ENCODE measurements at regions not wholly inside any gene's neighbourhood (a gene's known extent, or its start where the extent isn't known, plus 50 kb on each side); places are given as distances from the start of the nearest gene placed in this dataset.

GRCh38 chr2:107466241-107466640 lies 360.5 kb upstream of the RGPD4 start:
- Histone ChIP-seq H3K27ac (ENCODE audit: low read length) (no peak overlapping the region), H3K9ac (ENCODE audit: low read length) (no peak overlapping the region), H3F3A (ENCODE audit: insufficient read depth, low read length, poor library complexity, severe bottlenecking) (no peaks in the 10 kb centered on the region), H3K79me2 (replicated peaks; ENCODE audit: insufficient read depth, low read length) (no peaks in the 10 kb centered on the region), H3K36me3 (ENCODE audit: insufficient read depth, low read length) (no peaks in the 10 kb centered on the region), H3K4me3 (ENCODE audit: low read length) (no peak overlapping the region), H3K4me2 (ENCODE audit: low read length) (no peak overlapping the region), H3K27me3 (ENCODE audit: insufficient read depth, low read depth, low read length) (no peaks in the 10 kb centered on the region), H2AFZ (ENCODE audit: low read depth, low read length) (no peak overlapping the region), H4K20me1 (ENCODE audit: insufficient read depth) (no peaks in the 10 kb centered on the region), H3K9me3 (ENCODE audit: low read length) (no peaks in the 10 kb centered on the region), H3K9me2 (ENCODE audit: insufficient read depth, low read length) (no peaks in the 10 kb centered on the region)
- TF ChIP-seq EP300 (conservative IDR thresholded peaks at IDR 0.05; ENCODE audit: poor library complexity, severe bottlenecking), result no peak
- no peak for TF ChIP-seq RAD21 (conservative IDR thresholded peaks at IDR 0.05)
- no peak for TF ChIP-seq EZH2 (IDR thresholded peaks at IDR 0.05; ENCODE audit: borderline replicate concordance, insufficient read depth, low read length, poor library complexity, severe bottlenecking)
- no peak for TF ChIP-seq TAF1 (IDR thresholded peaks at IDR 0.05; ENCODE audit: low read depth)
- TF ChIP-seq MXI1 (conservative IDR thresholded peaks at IDR 0.05; ENCODE audit: poor library complexity, severe bottlenecking), result no peak
- no peak for TF ChIP-seq CTCF (IDR thresholded peaks at IDR 0.05; ENCODE audit: poor library complexity, severe bottlenecking)
- TF ChIP-seq SMC3 (conservative IDR thresholded peaks at IDR 0.05; ENCODE audit: poor library complexity), result no peak
- TF ChIP-seq POLR2AphosphoS5 (IDR thresholded peaks at IDR 0.05), result no peak
- TF ChIP-seq REST (IDR thresholded peaks at IDR 0.05; ENCODE audit: borderline replicate concordance), result no peak

- Histone ChIP-seq H3K9me3 (ENCODE audit: low read length) (no peaks in the 10 kb centered on the region), H2AFZ (ENCODE audit: low read depth, low read length) (no peak overlapping the region), H3F3A (ENCODE audit: insufficient read depth, low read length, poor library complexity, severe bottlenecking) (no peaks in the 10 kb centered on the region), H4K20me1 (ENCODE audit: insufficient read depth) (no peaks in the 10 kb centered on the region), H3K79me2 (replicated peaks; ENCODE audit: insufficient read depth, low read length) (no peaks in the 10 kb centered on the region), H3K27me3 (ENCODE audit: insufficient read depth, low read depth, low read length) (no peaks in the 10 kb centered on the region), H3K36me3 (ENCODE audit: insufficient read depth, low read length) (no peaks in the 10 kb centered on the region), H3K27ac (ENCODE audit: low read length) (no peak overlapping the region), H3K9me2 (ENCODE audit: insufficient read depth, low read length) (no peaks in the 10 kb centered on the region), H3K9ac (ENCODE audit: low read length) (no peak overlapping the region), H3K4me3 (ENCODE audit: low read length) (no peak overlapping the region), H3K4me2 (ENCODE audit: low read length) (no peak overlapping the region)
- TF ChIP-seq RAD21 (conservative IDR thresholded peaks at IDR 0.05) (no peak), SMC3 (conservative IDR thresholded peaks at IDR 0.05; ENCODE audit: poor library complexity) (no peak), EP300 (conservative IDR thresholded peaks at IDR 0.05; ENCODE audit: poor library complexity, severe bottlenecking) (no peak), REST (IDR thresholded peaks at IDR 0.05; ENCODE audit: borderline replicate concordance) (no peak), MXI1 (conservative IDR thresholded peaks at IDR 0.05; ENCODE audit: poor library complexity, severe bottlenecking) (no peak), TAF1 (IDR thresholded peaks at IDR 0.05; ENCODE audit: low read depth) (no peak), EZH2 (IDR thresholded peaks at IDR 0.05; ENCODE audit: borderline replicate concordance, insufficient read depth, low read length, poor library complexity, severe bottlenecking) (no peak), CTCF (IDR thresholded peaks at IDR 0.05; ENCODE audit: poor library complexity, severe bottlenecking) (no peak), POLR2AphosphoS5 (IDR thresholded peaks at IDR 0.05) (no peak)
Observed at GRCh38 chr2:107466984-107467773, 359.5 kb upstream of the RGPD4 start.
